Activated naive CD8-positive, alpha-beta T cell (primary cell): ENCODE measurements at regions not wholly inside any gene's neighbourhood (a gene's known extent, or its start where the extent isn't known, plus 50 kb on each side); places are given as distances from the start of the nearest gene placed in this dataset.

Experiments used
- H3K27ac Mint-ChIP-seq: one replicate; pipeline ENCODE4 v1.8.0; 2021; ENCODE audit warnings: mixed read lengths
- H3K27me3 Mint-ChIP-seq: one replicate; pipeline ENCODE4 v1.8.0; 2021; ENCODE audit warnings: mixed read lengths
- H3K36me3 Mint-ChIP-seq: one replicate; pipeline ENCODE4 v1.8.0; 2021; ENCODE audit warnings: mixed read lengths
- H3K4me1 Mint-ChIP-seq: one replicate; pipeline ENCODE4 v1.8.0; 2021; ENCODE audit warnings: low read depth, mixed read lengths
- H3K4me3 Mint-ChIP-seq: one replicate; pipeline ENCODE4 v1.8.0; 2021; ENCODE audit warnings: mild to moderate bottlenecking, mixed read lengths
- H3K9me3 Mint-ChIP-seq: one replicate; pipeline ENCODE4 v1.8.0; 2021; ENCODE audit warnings: low read depth, mixed read lengths

DNA sequence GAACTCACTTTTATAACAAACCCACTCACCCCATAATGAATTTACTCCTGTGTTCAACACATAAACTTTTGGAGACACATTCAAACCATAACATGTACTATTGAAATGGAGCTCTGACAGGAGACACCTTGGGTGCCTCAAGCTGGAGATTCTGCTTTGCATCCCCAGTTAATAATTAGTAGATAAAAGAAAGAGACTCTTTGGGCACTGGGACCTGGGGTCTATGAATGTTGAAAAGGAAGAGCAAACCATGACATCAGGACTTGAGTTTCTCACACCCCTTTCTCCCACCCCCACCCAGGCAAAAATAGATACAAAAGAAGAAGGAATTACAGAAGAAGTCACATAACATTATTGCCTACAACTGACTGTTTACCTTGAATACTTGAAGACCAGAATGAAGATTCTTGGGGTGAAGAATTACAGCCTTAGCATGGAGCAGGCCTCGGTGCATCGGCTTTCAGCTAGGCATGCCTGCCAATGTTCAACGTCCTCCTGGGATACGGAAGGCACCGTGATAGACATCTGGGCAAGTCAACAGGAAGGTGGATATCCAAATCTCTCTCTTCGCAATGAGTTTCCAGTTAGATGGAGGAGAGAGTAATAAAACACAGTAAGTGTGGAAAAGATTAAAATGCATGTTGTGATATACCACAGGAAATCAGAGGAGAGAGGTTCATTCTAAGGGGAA lies 316.0 kb downstream of the TRIML1 start:
- Mint-ChIP-seq H3K27me3 (no peaks in the 10 kb centered on the region), H3K36me3 (no peaks in the 10 kb centered on the region), H3K9me3 (peaks cover 4% of the 10 kb centered on the region), H3K4me3 (no peak overlapping the region), H3K27ac (no peak overlapping the region), H3K4me1 (no peaks in the 10 kb centered on the region)

DNA sequence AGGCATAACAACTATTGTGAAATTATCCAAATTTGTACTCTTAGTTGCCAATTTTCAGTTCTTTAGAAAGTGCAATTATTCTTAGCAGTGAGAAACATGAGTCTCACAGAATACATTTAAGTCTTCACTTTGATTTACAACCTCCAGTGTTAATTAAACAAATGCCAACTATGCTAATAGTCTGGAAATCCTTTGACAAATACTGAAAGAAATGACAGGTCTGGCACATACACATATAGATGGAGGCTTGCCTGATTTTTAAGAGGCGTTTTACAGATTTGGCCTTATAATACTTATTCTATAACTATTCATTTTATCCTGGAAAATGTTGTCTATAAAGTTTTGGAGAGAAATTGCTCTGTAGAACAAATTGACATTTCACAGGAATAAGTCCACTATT lies 320.1 kb downstream of the TRIML1 start:
- Mint-ChIP-seq H3K9me3 (peaks cover 22% of the 10 kb centered on the region), H3K27ac (no peak overlapping the region), H3K36me3 (no peaks in the 10 kb centered on the region), H3K4me1 (no peaks in the 10 kb centered on the region), H3K27me3 (no peaks in the 10 kb centered on the region), H3K4me3 (no peak overlapping the region)

DNA sequence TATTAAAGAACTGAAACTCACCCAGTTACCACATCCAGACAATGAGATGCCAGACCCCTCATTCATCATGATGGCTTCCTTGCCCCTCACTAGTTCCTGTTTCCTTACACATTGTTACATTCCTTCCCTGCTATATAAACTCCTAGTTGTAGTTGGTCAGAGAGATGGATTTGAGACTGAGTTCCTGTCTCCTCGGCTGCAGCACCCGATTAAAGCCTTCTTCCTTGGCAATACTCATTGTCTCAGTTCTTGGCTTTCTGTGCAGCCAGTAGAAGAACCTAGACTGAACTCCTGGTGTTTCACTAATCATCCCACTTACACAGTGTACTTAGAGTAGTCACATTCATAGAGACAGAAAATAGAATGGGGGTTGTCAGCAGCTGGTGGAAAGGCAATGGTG lies 324.7 kb downstream of the TRIML1 start:
- no peaks in the 10 kb centered on the region for H3K27me3 Mint-ChIP-seq
- no peak overlapping the region for H3K4me3 Mint-ChIP-seq
- peaks cover 23% of the 10 kb centered on the region for H3K9me3 Mint-ChIP-seq
- H3K27ac Mint-ChIP-seq, result no peak overlapping the region
- H3K4me1 Mint-ChIP-seq, result no peaks in the 10 kb centered on the region
- H3K36me3 Mint-ChIP-seq, result no peaks in the 10 kb centered on the region

DNA sequence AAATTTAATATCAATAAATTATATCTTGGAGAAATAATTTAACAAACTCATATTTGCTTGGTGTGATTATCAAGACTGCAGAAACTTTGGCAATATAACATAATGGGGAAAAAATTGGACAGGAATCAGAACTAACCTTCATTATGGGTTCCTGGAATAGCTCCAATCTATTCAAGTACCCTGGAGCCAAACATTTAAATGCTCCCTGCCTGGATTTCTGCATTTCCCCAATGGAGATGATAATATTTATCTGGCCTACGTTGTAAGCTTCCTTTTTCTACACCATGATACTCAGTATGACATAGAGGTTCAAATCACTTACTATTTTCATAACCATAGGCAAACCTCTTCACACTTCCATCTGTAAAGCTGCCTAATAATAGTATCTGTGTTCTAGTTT lies 326.8 kb downstream of the TRIML1 start:
- Mint-ChIP-seq H3K4me3 (no peak overlapping the region), H3K4me1 (no peaks in the 10 kb centered on the region), H3K9me3 (peaks cover 23% of the 10 kb centered on the region), H3K27me3 (no peaks in the 10 kb centered on the region), H3K36me3 (no peaks in the 10 kb centered on the region), H3K27ac (no peak overlapping the region)

DNA sequence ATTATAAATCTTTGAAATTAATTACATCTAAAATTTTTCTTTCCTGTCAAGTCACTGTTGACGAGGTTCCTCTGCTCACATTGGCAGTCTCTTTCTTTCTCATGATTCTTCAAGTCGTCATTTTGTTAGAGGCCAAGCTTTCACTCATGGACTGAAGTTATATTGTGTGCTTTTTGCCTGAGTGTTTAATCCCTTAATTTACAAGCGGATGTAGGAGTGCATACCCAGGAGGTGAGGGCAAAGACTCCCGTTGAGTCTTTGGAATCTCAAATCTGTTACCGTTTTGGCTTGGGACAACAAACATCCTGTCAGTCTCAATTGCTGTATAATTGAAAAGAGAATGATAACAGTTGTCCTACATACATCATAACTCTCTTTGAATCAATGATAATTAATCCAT lies 345.0 kb downstream of the TRIML1 start:
- no peaks in the 10 kb centered on the region for H3K27me3 Mint-ChIP-seq

DNA sequence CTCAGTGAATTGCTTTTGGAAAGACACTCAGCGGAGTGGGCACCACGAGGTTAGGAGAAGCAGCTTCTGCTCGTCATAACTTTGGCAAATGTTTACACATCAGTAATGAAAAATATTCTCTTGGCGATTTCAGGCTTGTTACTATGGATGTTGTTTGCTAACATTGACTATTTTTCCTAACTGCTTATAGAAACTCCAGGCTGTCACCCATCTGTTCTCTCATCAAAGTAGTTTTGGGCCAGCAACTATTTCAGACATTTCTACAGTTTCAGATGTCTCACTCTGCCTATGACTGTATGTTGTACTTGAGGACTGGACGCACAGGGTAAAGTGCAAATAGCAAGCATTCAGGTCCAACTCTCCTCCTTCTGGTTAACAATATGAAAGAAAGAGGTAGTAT lies 346.7 kb downstream of the TRIML1 start:
- Mint-ChIP-seq H3K36me3 (no peaks in the 10 kb centered on the region), H3K4me3 (no peak overlapping the region), H3K9me3 (peaks cover 16% of the 10 kb centered on the region), H3K4me1 (no peaks in the 10 kb centered on the region), H3K27ac (no peak overlapping the region), H3K27me3 (no peaks in the 10 kb centered on the region)

More for the DNA sequence above, 345.0 kb downstream of the TRIML1 start:
- Mint-ChIP-seq H3K27ac (no peak overlapping the region), H3K9me3 (peaks cover 6% of the 10 kb centered on the region), H3K36me3 (no peaks in the 10 kb centered on the region), H3K4me3 (no peak overlapping the region), H3K4me1 (no peaks in the 10 kb centered on the region)

DNA sequence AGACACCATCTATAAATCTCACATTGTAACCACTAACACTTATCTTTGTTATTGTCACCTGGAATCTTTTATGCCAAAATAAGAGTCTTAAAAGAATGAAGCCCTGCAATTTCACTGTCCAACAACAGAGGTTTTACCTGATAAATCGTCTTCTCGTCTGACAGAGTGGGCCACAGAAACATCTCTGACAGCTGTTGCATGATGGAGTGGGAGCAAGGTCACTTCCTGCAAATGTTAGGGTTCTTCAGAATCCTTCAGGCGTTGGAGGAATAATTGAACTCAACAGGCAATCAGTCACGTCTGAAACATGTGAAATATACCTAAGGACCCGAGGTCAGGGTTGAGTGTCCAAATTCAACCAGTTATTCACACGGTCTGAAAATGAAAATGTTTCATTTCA lies 353.6 kb downstream of the TRIML1 start:
- Mint-ChIP-seq H3K9me3 (peaks cover 17% of the 10 kb centered on the region), H3K4me3 (no peak overlapping the region), H3K36me3 (no peaks in the 10 kb centered on the region), H3K4me1 (no peaks in the 10 kb centered on the region), H3K27me3 (no peaks in the 10 kb centered on the region), H3K27ac (no peak overlapping the region)

DNA sequence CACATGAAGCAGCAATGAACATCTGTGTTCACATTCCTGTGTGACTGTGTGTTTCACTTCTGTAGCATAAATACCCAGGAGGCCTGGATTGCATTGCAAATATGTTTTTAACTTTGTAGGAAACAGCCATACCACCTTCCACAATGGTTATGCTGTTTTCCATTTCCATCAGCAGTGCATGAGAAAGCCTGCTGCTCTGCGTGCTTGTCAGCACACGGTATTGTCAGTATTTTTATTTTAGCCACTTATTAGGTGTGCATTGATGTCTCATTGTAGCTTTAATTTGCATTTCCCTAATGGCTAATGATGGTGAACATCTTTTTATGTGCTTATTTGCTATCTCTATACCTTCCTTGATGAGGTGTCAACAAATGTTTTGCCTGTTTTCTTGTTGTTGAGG lies 355.9 kb downstream of the TRIML1 start:
- H3K36me3 Mint-ChIP-seq, result no peaks in the 10 kb centered on the region
- H3K4me3 Mint-ChIP-seq, result no peak overlapping the region
- H3K4me1 Mint-ChIP-seq, result no peaks in the 10 kb centered on the region
- peaks cover 15% of the 10 kb centered on the region for H3K9me3 Mint-ChIP-seq
- no peaks in the 10 kb centered on the region for H3K27me3 Mint-ChIP-seq
- H3K27ac Mint-ChIP-seq, result no peak overlapping the region

DNA sequence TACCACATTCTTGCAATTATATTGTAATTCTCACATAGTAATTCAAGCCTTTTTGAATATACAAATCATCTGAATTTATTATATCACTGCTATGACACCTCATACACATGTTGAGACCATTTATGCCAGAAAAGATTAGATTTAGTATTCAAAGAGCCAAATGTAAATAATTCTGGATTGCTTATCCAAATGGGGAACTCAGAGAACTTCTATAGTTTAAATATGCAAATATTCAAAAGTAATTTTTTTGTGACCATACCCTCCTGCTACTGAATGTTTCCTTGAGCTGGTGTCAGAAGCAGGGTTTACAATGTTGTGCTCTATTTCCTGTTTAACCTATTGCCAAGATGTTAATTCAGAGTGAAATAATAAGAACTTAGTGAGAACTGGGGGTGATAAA lies 372.2 kb downstream of the TRIML1 start:
- Mint-ChIP-seq H3K27ac (no peak overlapping the region), H3K36me3 (no peaks in the 10 kb centered on the region), H3K27me3 (no peaks in the 10 kb centered on the region), H3K9me3 (peaks cover 30% of the 10 kb centered on the region), H3K4me1 (no peaks in the 10 kb centered on the region), H3K4me3 (no peak overlapping the region)

DNA sequence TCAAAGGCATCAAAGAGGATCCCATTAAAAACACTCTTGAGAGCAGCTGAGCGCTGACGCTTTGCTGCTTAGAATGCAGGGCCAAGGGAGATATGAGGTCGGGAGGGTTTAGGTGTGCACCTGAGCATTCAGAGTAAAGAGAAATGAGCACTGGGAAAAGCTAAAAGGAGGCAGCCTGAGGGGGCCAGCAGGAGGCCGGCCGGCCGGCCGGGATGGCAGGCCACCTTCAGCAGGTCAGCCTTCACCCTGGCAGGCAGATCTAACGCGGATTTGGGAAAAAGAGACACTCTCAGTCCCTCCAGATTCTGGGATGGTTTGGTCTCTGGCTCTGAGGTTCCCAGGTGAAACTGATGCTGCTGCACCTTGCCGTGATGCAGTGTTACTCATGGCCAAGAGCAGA lies 393.5 kb downstream of the TRIML1 start:
- H3K4me1 Mint-ChIP-seq, result no peaks in the 10 kb centered on the region
- H3K27me3 Mint-ChIP-seq, result no peaks in the 10 kb centered on the region
- H3K27ac Mint-ChIP-seq, result no peak overlapping the region
- peaks cover 5% of the 10 kb centered on the region for H3K9me3 Mint-ChIP-seq
- no peaks in the 10 kb centered on the region for H3K36me3 Mint-ChIP-seq
- H3K4me3 Mint-ChIP-seq, result no peak overlapping the region

DNA sequence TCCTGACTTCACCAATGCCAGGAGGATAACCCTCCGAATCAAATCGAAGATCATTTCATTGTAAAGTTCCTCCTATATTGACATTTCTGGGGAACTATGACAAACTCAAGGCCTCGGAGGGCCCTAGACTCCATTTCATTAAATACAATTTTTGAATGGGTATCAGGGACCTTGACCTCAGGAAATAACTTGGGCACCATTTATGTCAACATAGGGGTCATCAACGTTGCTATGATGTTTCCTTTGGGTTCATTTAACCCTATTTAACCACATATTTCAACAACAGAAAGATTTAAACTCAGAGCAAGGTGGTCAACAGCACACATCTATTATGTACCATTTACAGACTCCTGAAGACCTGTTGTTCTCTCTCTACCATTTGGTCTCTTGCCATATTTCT lies 395.1 kb downstream of the TRIML1 start:
- H3K27ac Mint-ChIP-seq, result no peak overlapping the region
- peaks cover 11% of the 10 kb centered on the region for H3K9me3 Mint-ChIP-seq
- no peaks in the 10 kb centered on the region for H3K36me3 Mint-ChIP-seq
- no peak overlapping the region for H3K4me3 Mint-ChIP-seq
- no peaks in the 10 kb centered on the region for H3K27me3 Mint-ChIP-seq
- no peaks in the 10 kb centered on the region for H3K4me1 Mint-ChIP-seq

DNA sequence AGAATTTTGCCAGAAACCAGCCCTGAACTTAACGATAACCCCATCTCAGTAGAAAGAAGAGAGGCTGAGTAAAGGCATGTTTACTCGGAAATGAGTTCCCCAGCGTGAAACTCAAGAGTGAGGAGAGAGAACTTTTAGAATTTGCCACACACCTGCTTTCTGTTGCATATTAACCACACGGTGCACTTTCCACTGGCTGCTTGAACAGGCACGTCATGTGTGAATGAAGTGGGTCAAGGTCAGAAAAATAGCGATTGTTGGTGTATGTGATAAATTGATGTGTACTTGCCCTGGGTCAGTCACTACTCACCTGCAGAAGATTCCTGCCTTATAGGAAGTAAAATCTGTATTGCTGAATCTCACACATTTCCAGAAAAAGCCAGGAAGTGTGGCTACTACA lies 395.7 kb downstream of the TRIML1 start:
- no peaks in the 10 kb centered on the region for H3K27me3 Mint-ChIP-seq
- no peak overlapping the region for H3K4me3 Mint-ChIP-seq
- H3K27ac Mint-ChIP-seq, result no peak overlapping the region
- H3K36me3 Mint-ChIP-seq, result no peaks in the 10 kb centered on the region
- H3K9me3 Mint-ChIP-seq, result peaks cover 16% of the 10 kb centered on the region
- H3K4me1 Mint-ChIP-seq, result no peaks in the 10 kb centered on the region

DNA sequence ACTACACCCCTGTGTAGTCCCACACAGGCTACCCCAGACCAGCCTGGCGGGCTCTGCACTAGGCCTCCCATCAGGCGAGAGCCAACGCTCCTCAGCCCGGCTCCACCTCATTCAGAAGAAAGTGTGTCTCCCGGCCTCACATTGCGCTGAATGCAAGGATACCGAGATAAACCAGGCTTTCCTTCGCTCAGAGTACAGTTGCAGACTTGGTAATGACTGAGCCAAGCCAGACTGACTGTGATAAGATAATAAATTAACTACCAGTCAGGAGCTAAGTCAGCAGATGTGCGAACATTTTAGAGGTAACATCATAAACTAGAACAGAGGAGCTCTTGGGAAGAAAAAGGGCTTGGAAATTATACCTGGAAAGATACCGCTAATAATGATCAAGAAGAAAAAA lies 397.6 kb downstream of the TRIML1 start:
- Mint-ChIP-seq H3K27me3 (no peaks in the 10 kb centered on the region), H3K4me1 (no peaks in the 10 kb centered on the region), H3K27ac (no peak overlapping the region), H3K4me3 (no peak overlapping the region), H3K9me3 (peaks cover 16% of the 10 kb centered on the region), H3K36me3 (no peaks in the 10 kb centered on the region)

DNA sequence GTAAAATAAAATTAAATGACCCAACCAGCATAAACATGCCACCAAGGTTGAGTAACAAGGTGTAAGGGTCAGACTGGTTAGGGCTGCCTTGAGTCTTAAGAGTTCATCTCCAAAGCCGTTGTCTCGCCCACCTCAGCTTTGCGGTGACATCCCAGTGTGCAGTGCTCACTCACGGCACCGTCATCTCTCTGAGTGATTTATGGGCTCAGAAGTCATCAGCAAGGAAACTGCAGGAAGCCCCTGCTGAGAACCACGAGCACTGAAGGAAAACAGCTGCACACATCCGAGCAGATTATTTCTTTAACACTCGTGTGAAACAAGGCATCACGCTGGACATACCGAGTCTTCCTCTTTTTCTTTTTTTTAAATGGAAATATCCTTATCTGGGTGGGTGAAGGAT lies 411.1 kb downstream of the TRIML1 start:
- Mint-ChIP-seq H3K4me1 (no peaks in the 10 kb centered on the region), H3K27ac (no peak overlapping the region), H3K36me3 (no peaks in the 10 kb centered on the region), H3K27me3 (no peaks in the 10 kb centered on the region), H3K9me3 (peaks cover 6% of the 10 kb centered on the region), H3K4me3 (no peak overlapping the region)

DNA sequence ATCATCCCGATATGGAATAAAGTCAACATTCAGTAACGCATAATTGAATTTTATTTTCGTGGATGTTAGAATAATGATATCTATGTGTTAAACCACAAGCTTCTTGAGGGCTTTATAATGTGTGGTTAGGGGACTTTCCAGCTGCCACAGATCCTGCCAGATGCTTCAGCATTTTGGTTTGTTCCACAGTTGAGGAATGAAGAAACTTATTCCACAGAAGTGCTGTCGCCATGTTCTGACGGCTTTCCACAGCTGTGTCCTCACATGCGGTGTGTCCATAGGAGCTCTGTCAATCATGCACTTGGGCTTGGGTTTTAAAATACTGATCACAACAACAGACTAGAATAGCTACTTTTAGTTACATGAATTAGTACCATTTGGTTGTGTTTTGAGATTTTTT lies 411.9 kb downstream of the TRIML1 start:
- no peak overlapping the region for H3K4me3 Mint-ChIP-seq
- H3K9me3 Mint-ChIP-seq, result peaks cover 5% of the 10 kb centered on the region

DNA sequence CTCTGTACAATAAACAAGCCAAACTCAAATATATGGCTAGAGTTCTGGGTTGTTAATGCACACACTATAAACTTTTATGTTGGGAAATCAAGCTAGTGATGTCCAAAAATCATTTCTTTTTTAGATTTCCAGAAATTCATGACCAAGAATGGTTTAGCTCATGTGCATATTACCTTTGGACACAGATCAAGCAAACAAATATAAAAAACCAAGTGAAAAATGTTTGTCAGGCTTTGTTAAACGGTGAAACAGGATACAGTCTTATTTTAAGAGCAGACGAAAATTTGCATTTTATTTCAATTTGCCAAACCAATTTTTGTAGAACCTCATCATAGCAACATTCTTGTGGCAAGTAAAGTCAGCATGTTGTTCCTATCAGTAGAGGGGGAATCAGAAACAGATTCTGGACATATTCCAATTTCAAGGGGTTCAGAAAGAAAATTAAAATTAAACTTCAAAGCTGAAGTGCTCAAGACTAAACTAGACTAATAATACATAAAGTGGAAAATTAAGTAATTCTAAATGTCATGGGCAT lies 413.6 kb downstream of the TRIML1 start:
- peaks cover 3% of the 10 kb centered on the region for H3K9me3 Mint-ChIP-seq
- no peak overlapping the region for H3K4me3 Mint-ChIP-seq
- no peak overlapping the region for H3K27ac Mint-ChIP-seq
- H3K36me3 Mint-ChIP-seq, result no peaks in the 10 kb centered on the region
- H3K27me3 Mint-ChIP-seq, result no peaks in the 10 kb centered on the region
- H3K4me1 Mint-ChIP-seq, result no peaks in the 10 kb centered on the region

More for the DNA sequence above, 411.9 kb downstream of the TRIML1 start:
- Mint-ChIP-seq H3K27me3 (no peaks in the 10 kb centered on the region), H3K27ac (no peak overlapping the region), H3K36me3 (no peaks in the 10 kb centered on the region), H3K4me1 (no peaks in the 10 kb centered on the region)
